Keratinocyte (primary cell): ENCODE measurements at regions not wholly inside any gene's neighbourhood (a gene's known extent, or its start where the extent isn't known, plus 50 kb on each side); places are given as distances from the start of the nearest gene placed in this dataset.

ENCODE experiments used
- EZH2 ChIP-seq: IDR thresholded peaks from one replicate; pipeline ENCODE4 v1.6.1; 2012; ENCODE audit warnings: inconsistent platforms, mild to moderate bottlenecking, low read length, moderate library complexity
- TF ChIP-seq, protein P1 (sequence below), 3 experiments: IDR thresholded peaks in 1 of 3; conservative IDR thresholded peaks in 1 of 3; optimal IDR thresholded peaks in 1 of 3; 2 replicates in 2 of 3; 3 replicates in 1 of 3; pipeline versions ENCODE3 to v1.5.1; 2011; ENCODE audit warnings: low read length in 3 of 3, mild to moderate bottlenecking in 3 of 3, moderate library complexity in 2 of 3, control low read depth in 1 of 3, inconsistent platforms in 1 of 3; ENCODE audit not compliant: insufficient read depth in 2 of 3; ENCODE audit errors: extremely low read depth in 1 of 3

DNA sequence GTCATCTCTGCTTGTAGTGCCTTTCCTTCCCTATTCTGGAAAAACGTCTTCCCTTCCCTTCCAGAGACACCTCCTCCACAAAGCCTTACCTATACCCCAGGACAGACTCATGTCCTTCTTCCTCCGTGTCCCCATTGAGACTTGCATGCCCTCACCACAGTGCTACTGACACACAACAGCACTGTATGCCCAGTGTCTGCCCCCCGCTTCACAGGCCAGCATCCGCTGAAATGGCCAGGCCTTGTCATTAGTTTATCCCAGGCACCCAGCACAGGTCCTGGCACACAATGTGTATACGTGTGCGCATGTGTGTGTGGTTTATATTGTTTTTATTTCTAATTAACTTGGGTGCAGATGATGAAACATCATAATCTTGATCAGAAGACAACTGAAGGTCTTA lies 130.1 kb upstream of the CCL2 start:
- TF ChIP-seq, protein P1, sequence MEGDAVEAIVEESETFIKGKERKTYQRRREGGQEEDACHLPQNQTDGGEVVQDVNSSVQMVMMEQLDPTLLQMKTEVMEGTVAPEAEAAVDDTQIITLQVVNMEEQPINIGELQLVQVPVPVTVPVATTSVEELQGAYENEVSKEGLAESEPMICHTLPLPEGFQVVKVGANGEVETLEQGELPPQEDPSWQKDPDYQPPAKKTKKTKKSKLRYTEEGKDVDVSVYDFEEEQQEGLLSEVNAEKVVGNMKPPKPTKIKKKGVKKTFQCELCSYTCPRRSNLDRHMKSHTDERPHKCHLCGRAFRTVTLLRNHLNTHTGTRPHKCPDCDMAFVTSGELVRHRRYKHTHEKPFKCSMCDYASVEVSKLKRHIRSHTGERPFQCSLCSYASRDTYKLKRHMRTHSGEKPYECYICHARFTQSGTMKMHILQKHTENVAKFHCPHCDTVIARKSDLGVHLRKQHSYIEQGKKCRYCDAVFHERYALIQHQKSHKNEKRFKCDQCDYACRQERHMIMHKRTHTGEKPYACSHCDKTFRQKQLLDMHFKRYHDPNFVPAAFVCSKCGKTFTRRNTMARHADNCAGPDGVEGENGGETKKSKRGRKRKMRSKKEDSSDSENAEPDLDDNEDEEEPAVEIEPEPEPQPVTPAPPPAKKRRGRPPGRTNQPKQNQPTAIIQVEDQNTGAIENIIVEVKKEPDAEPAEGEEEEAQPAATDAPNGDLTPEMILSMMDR (optimal IDR thresholded peaks at IDR 0.05 in 1 of 3, IDR thresholded peaks at IDR 0.05 in 1 of 3, conservative IDR thresholded peaks at IDR 0.05 in 1 of 3; ENCODE audit: extremely low read depth in 1 of 3, insufficient read depth in 2 of 3, low read length in 3 of 3) = no peak
- TF ChIP-seq EZH2 = no peak
